ENCODE measurements at regions not wholly inside any gene's neighbourhood (a gene's known extent, or its start where the extent isn't known, plus 50 kb on each side); places are given as distances from the start of the nearest gene placed in this dataset.
"Not testable (repeated sequence)": the region's sequence is repeated elsewhere in the genome, so short reads cannot be mapped to it uniquely, and the experiment has no call there.

GRCh38 chr21:9011916-9012315, 1509.5 kb upstream of the TPTE start:
- H2BK5ac ChIP-seq (ENCODE audit: low read depth, low read length, poor library complexity, severe bottlenecking); H4K8ac ChIP-seq (ENCODE audit: low read depth in 2 of 2, low read length in 2 of 2); H3K9me1 ChIP-seq (ENCODE audit: insufficient read depth, low read length); ATAC-seq (ENCODE audit: low read depth); H2AK9ac ChIP-seq (replicated peaks; ENCODE audit: low read depth, low read length, poor library complexity); H3K36me3 ChIP-seq (ENCODE audit: control insufficient read depth, insufficient read depth, low read length); H3K14ac ChIP-seq (replicated peaks; ENCODE audit: low read depth, low read length); H4K91ac ChIP-seq (ENCODE audit: insufficient read depth, low read depth, low read length); H3K18ac ChIP-seq (ENCODE audit: low read depth, low read length); H2BK15ac ChIP-seq (ENCODE audit: low read depth, low read length); H3K27ac ChIP-seq (ENCODE audit: insufficient read depth, low read length); H3K23ac ChIP-seq (ENCODE audit: low read depth, low read length); dilution Hi-C loops (cut with HindIII; ENCODE audit: low sequenced_read_pairs, unreplicated experiment); H3K27me3 ChIP-seq (ENCODE audit: control insufficient read depth, insufficient read depth, low read length); H2AK5ac ChIP-seq (ENCODE audit: low read depth, low read length); H4K5ac ChIP-seq (ENCODE audit: low read depth, low read length); BruUV-seq (replicated peaks); H2BK120ac ChIP-seq (ENCODE audit: low read depth, low read length); H3K4ac ChIP-seq (ENCODE audit: low read depth, low read length); H2AFZ ChIP-seq (replicated peaks; ENCODE audit: low read length, poor library complexity); DNase-seq; H3K9ac ChIP-seq (ENCODE audit: low read depth, low read length); H3K56ac ChIP-seq (ENCODE audit: extremely low read depth, insufficient read depth, low read length); POLR2A ChIA-PET (ENCODE audit: unreplicated experiment); H3K4me2 ChIP-seq (ENCODE audit: low read depth, low read length); intact Hi-C loops (cut with micrococcal nuclease); H2BK20ac ChIP-seq (ENCODE audit: low read depth, low read length); in situ Hi-C loops (cut with MboI; ENCODE audit: low sequenced_read_pairs); H3K4me1 ChIP-seq (ENCODE audit: control insufficient read depth, insufficient read depth, low read length); H3K4me3 ChIP-seq (ENCODE audit: insufficient read depth, low read depth, low read length); H4K20me1 ChIP-seq (ENCODE audit: insufficient read depth, low read length); CTCF ChIA-PET; H3K79me1 ChIP-seq (ENCODE audit: low read depth in 1 of 2, low read length in 2 of 2): not testable (repeated sequence)
- WGBS, 2 experiments (ENCODE audit: extremely low coverage in 2 of 2, insufficient read length in 1 of 2) = 7% methylated on average over 2 of the region's 4 CpGs; no CpG with 5 or more reads in 1 of the 2 experiments
- peaks cover 49% of the 10 kb centered on the region for H3K9me3 ChIP-seq (ENCODE audit: control insufficient read depth, insufficient read depth, low read length)
